Prostate gland (tissue), 2 donors: ENCODE measurements at regions not wholly inside any gene's neighbourhood (a gene's known extent, or its start where the extent isn't known, plus 50 kb on each side); places are given as distances from the start of the nearest gene placed in this dataset.

Experiments
- DNase-seq: peaks from one replicate; pipeline ENCODE4 v3.0.0-alpha.2; 2019; ENCODE audit warnings: low spot score
- H3K27ac ChIP-seq, 2 donors: fragments of 200-600 bp; sonication (generic); 2 replicates each; pipeline ENCODE4 v1.5.1; 2017 to 2019
- H3K27me3 ChIP-seq: fragments of 200-600 bp; sonication (generic); replicated peaks from 2 replicates; pipeline ENCODE4 v1.5.1; 2019; ENCODE audit not compliant: insufficient read depth
- H3K36me3 ChIP-seq, 2 donors: fragments of 200-600 bp; sonication (generic); 1 replicate in 1 of 2; 2 replicates in 1 of 2; pipeline versions ENCODE4 v1.5.1 to v1.8.1; 2017 to 2019
- H3K4me1 ChIP-seq: fragments of 200-600 bp; sonication (generic); replicated peaks from 2 replicates; pipeline ENCODE4 v1.5.1; 2019
- H3K4me3 ChIP-seq, 2 donors: fragments of 200-600 bp; sonication (generic); 2 replicates each; pipeline ENCODE4 v1.5.1; 2017 to 2019
- H3K9me3 ChIP-seq: fragments of 200-600 bp; sonication (generic); 2 replicates; pipeline ENCODE4 v1.5.1; 2017
- CTCF ChIP-seq, 4 experiments: fragments of 200-600 bp in 2 of 4; fragments of 450-650 bp in 2 of 4; sonication (generic) in 2 of 4; IDR thresholded peaks; 1 replicate in 3 of 4; 2 replicates in 1 of 4; pipeline ENCODE4 v1.5.1; 2016 to 2019; ENCODE audit warnings: antibody characterized with exemption in 4 of 4, mild to moderate bottlenecking in 2 of 4, moderate library complexity in 2 of 4
- POLR2A ChIP-seq: fragments of 450-650 bp; IDR thresholded peaks from one replicate; pipeline ENCODE4 v1.6.1; 2016; ENCODE audit warnings: antibody characterized with exemption, mild to moderate bottlenecking
- POLR2AphosphoS5 ChIP-seq: sonication (generic); formaldehyde crosslinking; IDR thresholded peaks from one replicate; pipeline ENCODE4 v1.6.1; 2017; ENCODE audit warnings: antibody characterized with exemption
- WGBS: methylation state at CpG from one replicate; pipeline ENCODE4 v1.1.5; 2018; 5-methylcytosine and 5-hydroxymethylcytosine counted together
- intact Hi-C: fragments of 100-400 bp; cut with DNase I; formaldehyde crosslinking; loops from one replicate; pipeline ENCODE4 v1.14.2; 2022

GRCh38 chr18:23317975-23318675, 135.0 kb upstream of the RIOK3 start:
- H3K4me3 ChIP-seq, result no peak overlapping the region
- no peak for DNase-seq
- H3K9me3 ChIP-seq, result no peaks in the 10 kb centered on the region
- TF ChIP-seq POLR2A (no peak), POLR2AphosphoS5 (no peak), CTCF (IDR thresholded peaks at IDR 0.05) (no peak)
- H3K36me3 ChIP-seq, result no peaks in the 10 kb centered on the region
- no peaks in the 10 kb centered on the region for H3K27me3 ChIP-seq
- WGBS, result 92% methylated on average over 5 of the region's 5 CpGs
- no peaks in the 10 kb centered on the region for H3K4me1 ChIP-seq
- intact Hi-C loops, result no loop called here
- no peak overlapping the region for H3K27ac ChIP-seq

GRCh38 chr18:23320709-23321236, 132.3 kb upstream of the RIOK3 start:
- 85% methylated on average over 1 of the region's 1 CpG for WGBS
- Histone ChIP-seq H3K4me1 (no peaks in the 10 kb centered on the region), H3K27me3 (no peaks in the 10 kb centered on the region), H3K36me3 (no peaks in the 10 kb centered on the region), H3K9me3 (no peaks in the 10 kb centered on the region), H3K27ac (no peak overlapping the region), H3K4me3 (no peak overlapping the region)
- TF ChIP-seq CTCF (IDR thresholded peaks at IDR 0.05), result no peak
- DNase-seq, result no peak
- intact Hi-C loops, result no loop called here

GRCh38 chr18:23321996-23322395, 131.1 kb upstream of the RIOK3 start:
- H3K27me3 ChIP-seq, result no peaks in the 10 kb centered on the region
- no peak for DNase-seq
- 77% methylated on average over 5 of the region's 5 CpGs for WGBS
- H3K4me3 ChIP-seq, result no peak overlapping the region
- intact Hi-C loops, result no loop called here
- H3K27ac ChIP-seq, result no peak overlapping the region
- H3K9me3 ChIP-seq, result no peaks in the 10 kb centered on the region
- H3K4me1 ChIP-seq, result no peaks in the 10 kb centered on the region
- TF ChIP-seq CTCF (IDR thresholded peaks at IDR 0.05), result no peak
- TF ChIP-seq POLR2A, result no peak
- no peak for TF ChIP-seq POLR2AphosphoS5
- H3K36me3 ChIP-seq, result no peaks in the 10 kb centered on the region

GRCh38 chr18:23324056-23324811, 128.9 kb upstream of the RIOK3 start:
- Histone ChIP-seq H3K27ac (no peak overlapping the region), H3K4me3 (no peak overlapping the region), H3K36me3 (no peaks in the 10 kb centered on the region), H3K4me1 (no peaks in the 10 kb centered on the region), H3K27me3 (no peaks in the 10 kb centered on the region), H3K9me3 (no peaks in the 10 kb centered on the region)
- no peak for DNase-seq
- 85% methylated on average over 11 of the region's 11 CpGs for WGBS
- intact Hi-C loops, result no loop called here
- TF ChIP-seq CTCF (IDR thresholded peaks at IDR 0.05) (no peak), POLR2AphosphoS5 (no peak), POLR2A (no peak)
